PFSK-1 (cell line): ENCODE measurements at regions not wholly inside any gene's neighbourhood (a gene's known extent, or its start where the extent isn't known, plus 50 kb on each side); places are given as distances from the start of the nearest gene placed in this dataset.

Experiments used
- FOXP2 ChIP-seq: optimal IDR thresholded peaks from 2 replicates; pipeline ENCODE3; 2011; ENCODE audit warnings: borderline replicate concordance, control low read depth, inconsistent platforms; ENCODE audit not compliant: insufficient read depth; ENCODE audit errors: extremely low read length, extremely low read depth
- POLR2AphosphoS5 ChIP-seq: IDR thresholded peaks from 2 replicates; pipeline ENCODE4 v1.6.1; 2012; ENCODE audit warnings: low read depth, mild to moderate bottlenecking, control low read depth, low read length, moderate library complexity
- SIN3A ChIP-seq: IDR thresholded peaks from 2 replicates; pipeline ENCODE4 v1.6.1; 2012; ENCODE audit warnings: mild to moderate bottlenecking, low read length, moderate library complexity, borderline replicate concordance; ENCODE audit not compliant: insufficient read depth
- TAF1 ChIP-seq: IDR thresholded peaks from 2 replicates; pipeline ENCODE4 v1.6.1; 2012; ENCODE audit warnings: low read length, control low read depth, borderline replicate concordance; ENCODE audit not compliant: insufficient read depth
- TF ChIP-seq, protein P1 (sequence below), 2 experiments: IDR thresholded peaks; 2 replicates each; pipeline versions ENCODE4 v1.6.1 to v1.8.0; 2011 to 2012; ENCODE audit warnings: low read depth in 2 of 2, low read length in 2 of 2, control low read depth in 1 of 2, inconsistent platforms in 1 of 2, mild to moderate bottlenecking in 1 of 2, moderate library complexity in 1 of 2; ENCODE audit not compliant: insufficient read depth in 1 of 2

DNA sequence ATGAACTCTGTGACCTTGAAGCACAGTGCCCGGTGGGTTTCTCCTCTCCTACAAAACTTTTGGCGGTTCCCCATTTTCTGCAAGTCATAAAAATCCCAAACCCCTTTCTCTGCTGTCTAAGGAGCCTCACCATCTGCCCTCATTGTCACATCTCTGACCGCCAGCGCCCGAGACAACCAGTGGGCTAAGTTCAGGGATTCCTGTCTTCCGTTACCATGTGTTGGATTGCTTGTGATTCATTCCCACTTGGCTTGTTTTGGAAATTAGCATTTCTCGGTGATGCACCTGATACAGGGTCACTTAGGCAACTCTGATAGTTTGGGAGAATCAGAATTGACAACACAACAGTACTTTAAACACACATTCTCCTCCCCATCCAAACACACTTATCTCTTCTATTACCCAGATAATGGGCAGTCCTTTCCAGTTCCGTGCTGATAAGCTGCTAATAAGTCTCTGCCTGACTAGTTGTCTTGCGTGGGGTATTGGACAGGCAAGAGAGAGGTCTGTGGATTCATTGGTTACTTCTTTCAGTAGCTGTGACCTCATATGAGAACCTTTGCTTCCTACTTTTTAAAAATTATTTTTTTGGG is 70.0 kb upstream of the KLF4 start:
- no peak for TF ChIP-seq FOXP2
- TF ChIP-seq, protein P1, sequence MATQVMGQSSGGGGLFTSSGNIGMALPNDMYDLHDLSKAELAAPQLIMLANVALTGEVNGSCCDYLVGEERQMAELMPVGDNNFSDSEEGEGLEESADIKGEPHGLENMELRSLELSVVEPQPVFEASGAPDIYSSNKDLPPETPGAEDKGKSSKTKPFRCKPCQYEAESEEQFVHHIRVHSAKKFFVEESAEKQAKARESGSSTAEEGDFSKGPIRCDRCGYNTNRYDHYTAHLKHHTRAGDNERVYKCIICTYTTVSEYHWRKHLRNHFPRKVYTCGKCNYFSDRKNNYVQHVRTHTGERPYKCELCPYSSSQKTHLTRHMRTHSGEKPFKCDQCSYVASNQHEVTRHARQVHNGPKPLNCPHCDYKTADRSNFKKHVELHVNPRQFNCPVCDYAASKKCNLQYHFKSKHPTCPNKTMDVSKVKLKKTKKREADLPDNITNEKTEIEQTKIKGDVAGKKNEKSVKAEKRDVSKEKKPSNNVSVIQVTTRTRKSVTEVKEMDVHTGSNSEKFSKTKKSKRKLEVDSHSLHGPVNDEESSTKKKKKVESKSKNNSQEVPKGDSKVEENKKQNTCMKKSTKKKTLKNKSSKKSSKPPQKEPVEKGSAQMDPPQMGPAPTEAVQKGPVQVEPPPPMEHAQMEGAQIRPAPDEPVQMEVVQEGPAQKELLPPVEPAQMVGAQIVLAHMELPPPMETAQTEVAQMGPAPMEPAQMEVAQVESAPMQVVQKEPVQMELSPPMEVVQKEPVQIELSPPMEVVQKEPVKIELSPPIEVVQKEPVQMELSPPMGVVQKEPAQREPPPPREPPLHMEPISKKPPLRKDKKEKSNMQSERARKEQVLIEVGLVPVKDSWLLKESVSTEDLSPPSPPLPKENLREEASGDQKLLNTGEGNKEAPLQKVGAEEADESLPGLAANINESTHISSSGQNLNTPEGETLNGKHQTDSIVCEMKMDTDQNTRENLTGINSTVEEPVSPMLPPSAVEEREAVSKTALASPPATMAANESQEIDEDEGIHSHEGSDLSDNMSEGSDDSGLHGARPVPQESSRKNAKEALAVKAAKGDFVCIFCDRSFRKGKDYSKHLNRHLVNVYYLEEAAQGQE (IDR thresholded peaks at IDR 0.05; ENCODE audit: insufficient read depth in 1 of 2, low read depth in 2 of 2, low read length in 2 of 2): no peak
- no peak for TF ChIP-seq TAF1
- no peak for TF ChIP-seq SIN3A
- TF ChIP-seq POLR2AphosphoS5: no peak

DNA sequence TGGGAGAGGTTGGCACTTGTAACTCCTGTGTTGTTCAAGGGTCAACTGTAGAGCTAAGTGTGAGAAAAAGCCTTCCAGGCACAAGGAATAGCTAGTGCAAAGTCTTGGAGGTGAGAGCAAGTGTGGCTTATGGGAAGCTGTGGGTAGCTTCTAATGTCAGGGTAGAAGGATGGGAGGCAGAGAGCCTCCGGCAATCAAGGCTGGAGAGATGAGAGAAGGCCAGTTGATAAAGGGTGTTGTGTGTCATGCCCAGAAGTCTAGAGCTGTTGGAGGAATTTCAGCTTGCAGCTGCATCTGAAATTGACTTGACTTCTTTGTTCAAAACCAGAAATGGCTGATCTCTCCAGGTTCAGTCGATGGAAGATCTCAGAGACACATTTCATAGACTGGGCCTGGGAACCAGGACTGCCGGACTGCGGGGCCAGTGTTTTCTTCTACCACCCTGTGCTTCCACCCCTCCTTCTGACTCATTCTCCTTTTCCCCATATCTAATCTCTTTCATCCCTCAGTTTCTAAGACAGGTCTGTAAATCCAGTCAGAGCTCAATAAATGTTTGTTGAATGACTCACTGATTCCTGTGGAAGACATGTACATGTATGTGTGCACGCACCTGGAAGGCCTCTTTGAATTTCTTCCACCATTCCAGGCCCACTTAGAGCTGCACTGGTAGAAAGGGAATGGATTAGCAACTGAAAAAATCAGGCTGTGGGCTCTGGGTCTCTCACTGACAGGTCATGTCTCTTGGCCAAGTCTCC is 67.8 kb upstream of the KLF4 start:
- no peak for TF ChIP-seq POLR2AphosphoS5
- no peak for TF ChIP-seq TAF1
- TF ChIP-seq, protein P1 (IDR thresholded peaks at IDR 0.05; ENCODE audit: insufficient read depth in 1 of 2, low read depth in 2 of 2, low read length in 2 of 2): no peak
- TF ChIP-seq SIN3A: no peak

DNA sequence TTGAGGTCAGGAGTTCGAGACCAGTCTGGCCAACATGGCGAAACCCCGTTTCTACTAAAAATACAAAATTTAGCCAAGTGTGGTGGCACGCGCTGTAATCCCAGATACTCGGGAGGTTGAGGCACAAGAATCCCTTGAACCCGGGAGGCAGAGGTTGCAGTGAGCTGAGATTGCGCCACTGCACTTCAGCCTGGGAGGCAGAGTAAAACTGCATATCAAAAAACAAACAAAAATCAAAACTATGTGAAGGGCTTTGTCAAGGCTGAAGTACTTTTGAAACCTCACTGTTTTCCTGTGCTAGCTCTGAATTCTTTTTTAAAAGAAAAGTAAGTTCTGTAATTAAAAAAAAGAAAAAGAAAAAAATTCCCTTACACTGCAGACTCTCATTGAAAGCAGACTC is 65.1 kb upstream of the KLF4 start:
- no peak for TF ChIP-seq SIN3A
- TF ChIP-seq, protein P1 (IDR thresholded peaks at IDR 0.05; ENCODE audit: insufficient read depth in 1 of 2, low read depth in 2 of 2, low read length in 2 of 2): no peak
- TF ChIP-seq POLR2AphosphoS5: no peak
- no peak for TF ChIP-seq FOXP2
- TF ChIP-seq TAF1: no peak

DNA sequence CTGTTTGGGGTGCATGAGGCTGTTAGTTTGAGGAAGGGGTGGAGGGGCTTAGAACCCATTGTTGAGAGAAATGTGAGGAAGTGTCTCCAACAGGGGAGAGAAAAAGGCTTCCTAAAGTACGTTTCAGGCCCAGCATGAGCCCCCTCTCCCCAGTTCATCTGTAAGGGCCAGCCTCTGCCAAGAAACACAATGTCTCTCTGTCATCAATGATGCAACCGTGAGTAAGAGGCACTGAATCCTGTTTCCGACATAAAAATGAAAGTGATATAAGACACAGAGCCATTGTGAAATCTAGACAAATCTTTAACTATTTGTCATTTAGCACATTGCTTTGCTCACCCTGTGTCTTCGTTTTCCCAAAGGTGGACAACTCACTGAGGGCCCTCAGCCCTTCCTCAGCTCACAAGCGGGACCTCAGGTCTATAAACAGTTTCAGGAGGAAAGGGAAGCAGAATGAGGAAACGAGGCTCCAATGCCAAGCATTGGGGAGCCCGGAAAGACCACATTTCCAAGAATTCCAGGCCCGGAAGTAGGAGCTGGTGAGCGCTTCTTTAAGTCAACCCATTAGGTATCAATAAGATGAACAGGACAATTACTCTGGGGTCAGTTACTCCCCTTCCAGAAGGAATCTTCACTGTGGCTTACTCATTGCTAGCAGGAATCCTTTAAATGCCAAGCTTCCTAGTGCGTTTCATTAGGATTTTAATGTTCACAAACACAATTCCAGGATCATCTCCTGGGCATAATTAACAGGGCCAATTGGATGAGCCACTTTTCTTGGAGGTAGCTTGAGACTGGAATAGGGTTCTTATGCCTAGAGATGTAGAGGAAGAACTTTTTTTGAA is 59.0 kb upstream of the KLF4 start:
- TF ChIP-seq SIN3A (no peak), FOXP2 (no peak)
- TF ChIP-seq, protein P1 (IDR thresholded peaks at IDR 0.05; ENCODE audit: insufficient read depth in 1 of 2, low read depth in 2 of 2, low read length in 2 of 2): no peak
